BLaER1 (cell line): ENCODE measurements at regions not wholly inside any gene's neighbourhood (a gene's known extent, or its start where the extent isn't known, plus 50 kb on each side); places are given as distances from the start of the nearest gene placed in this dataset.

Source experiments
- H3K27ac ChIP-seq: shearing (Covaris generic); formaldehyde crosslinking; 2 replicates; pipeline ENCODE4 v1.8.1; 2022
- H3K27me3 ChIP-seq: shearing (Covaris generic); formaldehyde crosslinking; 2 replicates; pipeline ENCODE4 v1.8.1; 2022
- H3K36me3 ChIP-seq: shearing (Covaris generic); formaldehyde crosslinking; 2 replicates; pipeline ENCODE4 v1.8.1; 2022
- H3K4me1 ChIP-seq: shearing (Covaris generic); formaldehyde crosslinking; 2 replicates; pipeline ENCODE4 v1.8.1; 2022
- H3K4me2 ChIP-seq: shearing (Covaris generic); formaldehyde crosslinking; 2 replicates; pipeline ENCODE4 v1.8.1; 2022
- H3K4me3 ChIP-seq: shearing (Covaris generic); formaldehyde crosslinking; 2 replicates; pipeline ENCODE4 v1.8.1; 2022
- H3K9ac ChIP-seq: shearing (Covaris generic); formaldehyde crosslinking; 2 replicates; pipeline ENCODE4 v1.8.1; 2022
- H3K9me3 ChIP-seq: shearing (Covaris generic); formaldehyde crosslinking; 2 replicates; pipeline ENCODE4 v1.8.1; 2022
- H4K20me1 ChIP-seq: shearing (Covaris generic); formaldehyde crosslinking; 2 replicates; pipeline ENCODE4 v1.8.1; 2022
- Cebpa-rat ChIP-seq: shearing (Covaris generic); IDR thresholded peaks from 2 replicates; pipeline ENCODE4 v1.8.1; 2022

- no peak overlapping the region for H3K4me2 ChIP-seq
- H4K20me1 ChIP-seq = peaks cover 11% of the 10 kb centered on the region; the same call in 1 of the 2 replicates
- H3K4me3 ChIP-seq = no peak overlapping the region
- H3K9ac ChIP-seq = no peak overlapping the region
- TF ChIP-seq Cebpa-rat = no peak
- no peak overlapping the region for H3K27ac ChIP-seq
- H3K27me3 ChIP-seq = peaks cover 87% of the 10 kb centered on the region
- H3K9me3 ChIP-seq = peaks cover 15% of the 10 kb centered on the region; the same call in 1 of the 2 replicates
- no peaks in the 10 kb centered on the region for H3K36me3 ChIP-seq
- peaks cover 13% of the 10 kb centered on the region for H3K4me1 ChIP-seq
These were observed 415.2 kb upstream of the KAZN start for GRCh38 chr1:14183329-14183728.

- Histone ChIP-seq H3K27me3 (peaks cover 76% of the 10 kb centered on the region), H3K36me3 (no peaks in the 10 kb centered on the region), H4K20me1 (peaks cover 11% of the 10 kb centered on the region; the same call in 1 of the 2 replicates), H3K9ac (no peak overlapping the region), H3K27ac (no peak overlapping the region), H3K4me1 (peaks cover 13% of the 10 kb centered on the region), H3K4me3 (no peak overlapping the region), H3K9me3 (0 out of 2 replicates have a peak, but pooled peaks cover 5% of the 10 kb centered on the region), H3K4me2 (no peak overlapping the region)
- TF ChIP-seq Cebpa-rat = no peak
These were observed 414.0 kb upstream of the KAZN start for GRCh38 chr1:14184454-14184853.

GRCh38 chr1:14189381-14189780 lies 409.1 kb upstream of the KAZN start:
- Histone ChIP-seq H3K4me1 (no peaks in the 10 kb centered on the region), H4K20me1 (no peaks in the 10 kb centered on the region), H3K4me2 (no peak overlapping the region), H3K9ac (no peak overlapping the region), H3K27me3 (peaks cover 27% of the 10 kb centered on the region), H3K36me3 (no peaks in the 10 kb centered on the region), H3K4me3 (no peak overlapping the region), H3K27ac (no peak overlapping the region), H3K9me3 (no peaks in the 10 kb centered on the region)
- no peak for TF ChIP-seq Cebpa-rat

- no peaks in the 10 kb centered on the region for H3K4me1 ChIP-seq
- no peak overlapping the region for H3K27ac ChIP-seq
- H3K36me3 ChIP-seq = no peaks in the 10 kb centered on the region
- no peak overlapping the region for H3K4me2 ChIP-seq
- no peaks in the 10 kb centered on the region for H3K9me3 ChIP-seq
- H3K9ac ChIP-seq = no peak overlapping the region
- H3K27me3 ChIP-seq = peaks cover 15% of the 10 kb centered on the region
- no peak for TF ChIP-seq Cebpa-rat
- H4K20me1 ChIP-seq = no peaks in the 10 kb centered on the region
- H3K4me3 ChIP-seq = no peak overlapping the region
These were observed 408.0 kb upstream of the KAZN start for GRCh38 chr1:14190508-14190907.

- Histone ChIP-seq H3K27ac (no peak overlapping the region), H3K27me3 (no peaks in the 10 kb centered on the region), H3K4me1 (no peaks in the 10 kb centered on the region), H4K20me1 (no peaks in the 10 kb centered on the region), H3K4me2 (no peak overlapping the region), H3K9ac (no peak overlapping the region), H3K9me3 (no peaks in the 10 kb centered on the region), H3K4me3 (no peak overlapping the region), H3K36me3 (no peaks in the 10 kb centered on the region)
- no peak for TF ChIP-seq Cebpa-rat
These were observed 404.0 kb upstream of the KAZN start for GRCh38 chr1:14194511-14194910.

- no peak for TF ChIP-seq Cebpa-rat
- H3K4me1 ChIP-seq = no peaks in the 10 kb centered on the region
- no peaks in the 10 kb centered on the region for H3K27me3 ChIP-seq
- 0 out of 2 replicates have a peak, but pooled peaks cover 5% of the 10 kb centered on the region for H3K9me3 ChIP-seq
- no peak overlapping the region for H3K4me2 ChIP-seq
- H3K27ac ChIP-seq = no peak overlapping the region
- H3K36me3 ChIP-seq = no peaks in the 10 kb centered on the region
- no peaks in the 10 kb centered on the region for H4K20me1 ChIP-seq
- no peak overlapping the region for H3K4me3 ChIP-seq
- H3K9ac ChIP-seq = no peak overlapping the region
These were observed 393.4 kb upstream of the KAZN start for GRCh38 chr1:14205066-14205465.

- Histone ChIP-seq H3K27ac (no peak overlapping the region), H3K4me3 (no peak overlapping the region), H3K9ac (no peak overlapping the region), H4K20me1 (no peaks in the 10 kb centered on the region), H3K4me2 (no peak overlapping the region), H3K4me1 (no peaks in the 10 kb centered on the region), H3K36me3 (no peaks in the 10 kb centered on the region), H3K9me3 (peaks cover 21% of the 10 kb centered on the region; the same call in 1 of the 2 replicates), H3K27me3 (no peaks in the 10 kb centered on the region)
- TF ChIP-seq Cebpa-rat = no peak
These were observed 383.3 kb upstream of the KAZN start for GRCh38 chr1:14215151-14215550.

GRCh38 chr1:14217384-14217783 lies 381.1 kb upstream of the KAZN start:
- H3K4me2 ChIP-seq = no peak overlapping the region
- no peak overlapping the region for H3K9ac ChIP-seq
- no peaks in the 10 kb centered on the region for H3K4me1 ChIP-seq
- H3K9me3 ChIP-seq = peaks cover 20% of the 10 kb centered on the region; the same call in 1 of the 2 replicates
- no peak overlapping the region for H3K27ac ChIP-seq
- H3K27me3 ChIP-seq = no peaks in the 10 kb centered on the region
- no peak for TF ChIP-seq Cebpa-rat
- H3K36me3 ChIP-seq = no peaks in the 10 kb centered on the region
- H4K20me1 ChIP-seq = no peaks in the 10 kb centered on the region
- H3K4me3 ChIP-seq = no peak overlapping the region

GRCh38 chr1:14220324-14220723 lies 378.2 kb upstream of the KAZN start:
- no peaks in the 10 kb centered on the region for H3K4me1 ChIP-seq
- no peak overlapping the region for H3K9ac ChIP-seq
- TF ChIP-seq Cebpa-rat = no peak
- no peaks in the 10 kb centered on the region for H4K20me1 ChIP-seq
- peaks cover 20% of the 10 kb centered on the region; the same call in 1 of the 2 replicates for H3K9me3 ChIP-seq
- no peak overlapping the region for H3K4me2 ChIP-seq
- no peak overlapping the region for H3K4me3 ChIP-seq
- no peaks in the 10 kb centered on the region for H3K27me3 ChIP-seq
- no peak overlapping the region for H3K27ac ChIP-seq
- H3K36me3 ChIP-seq = no peaks in the 10 kb centered on the region

- Histone ChIP-seq H3K9me3 (peaks cover 20% of the 10 kb centered on the region; the same call in 1 of the 2 replicates), H3K4me2 (no peak overlapping the region), H3K4me1 (no peaks in the 10 kb centered on the region), H4K20me1 (no peaks in the 10 kb centered on the region), H3K9ac (no peak overlapping the region), H3K27me3 (no peaks in the 10 kb centered on the region), H3K4me3 (no peak overlapping the region), H3K27ac (no peak overlapping the region), H3K36me3 (no peaks in the 10 kb centered on the region)
- TF ChIP-seq Cebpa-rat = no peak
These were observed 377.7 kb upstream of the KAZN start for GRCh38 chr1:14220811-14221210.

GRCh38 chr1:14222086-14222485 lies 376.4 kb upstream of the KAZN start:
- TF ChIP-seq Cebpa-rat = no peak
- Histone ChIP-seq H3K4me1 (no peaks in the 10 kb centered on the region), H3K4me2 (no peak overlapping the region), H3K4me3 (no peak overlapping the region), H3K36me3 (no peaks in the 10 kb centered on the region), H3K27ac (no peak overlapping the region), H3K27me3 (no peaks in the 10 kb centered on the region), H4K20me1 (no peaks in the 10 kb centered on the region), H3K9me3 (peaks cover 8% of the 10 kb centered on the region; the same call in 1 of the 2 replicates), H3K9ac (no peak overlapping the region)
